ENCODE measurements at regions not wholly inside any gene's neighbourhood (a gene's known extent, or its start where the extent isn't known, plus 50 kb on each side); places are given as distances from the start of the nearest gene placed in this dataset.

DNA sequence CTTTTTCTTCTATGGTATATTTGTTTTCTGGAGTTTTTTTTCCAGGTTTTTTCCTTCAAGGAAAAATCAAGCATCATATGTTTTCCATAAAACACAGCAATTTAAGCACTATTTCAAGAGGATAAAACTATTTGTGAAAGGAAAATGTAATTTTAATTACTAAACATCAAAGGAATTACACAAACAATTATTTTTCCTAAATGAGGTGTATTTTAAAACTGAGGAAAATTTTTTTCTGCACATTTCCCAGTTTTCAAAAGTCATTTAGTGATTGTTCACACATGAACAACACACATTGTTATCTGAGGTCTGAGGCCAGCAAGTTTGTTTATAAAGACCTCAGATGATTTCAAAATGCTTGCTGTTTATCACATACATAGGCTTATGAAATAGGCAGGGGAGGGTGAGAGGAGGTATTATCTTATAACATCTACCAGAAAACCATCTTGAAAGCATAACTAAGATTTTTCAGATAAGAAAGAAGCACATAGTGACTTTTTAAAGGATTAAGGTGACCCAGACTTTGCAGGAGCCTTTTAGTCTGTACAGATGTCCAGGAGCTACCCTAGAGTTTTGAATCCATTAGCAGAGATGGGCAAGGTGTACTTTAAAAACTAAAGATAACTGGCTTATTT is 381.6 kb downstream of the GJA1 start:
- SMC1A ChIA-PET (ENCODE audit: uncharacterized antibody, unreplicated experiment), result interaction anchor here (1.1 kb wide), 1 partner anchor 12 kb away, joined by 4 read pairs; no protein-coding TSS in a partner anchor
- in situ Hi-C loops (cut with MboI) (no loop called here), intact Hi-C loops (cut with micrococcal nuclease; ENCODE audit: unreplicated experiment) (no loop called here)
- no peak for FAIRE-seq
- POLR2A ChIA-PET, result no interaction called here
- H3K9me3 ChIP-seq (replicated peaks; ENCODE audit: control insufficient read depth, insufficient read depth, low read length), result no peaks in the 10 kb centered on the region
- no peaks in the 10 kb centered on the region for H3K27me3 ChIP-seq (replicated peaks in 1 of 2; ENCODE audit: control insufficient read depth in 2 of 2, insufficient read depth in 2 of 2, low read length in 1 of 2)
- no peak for DNase-seq (ENCODE audit: low read depth, low spot score)
- CTCF ChIA-PET, result no interaction called here
- TF ChIP-seq ESRRA (IDR thresholded peaks at IDR 0.05; ENCODE audit: low read length) (no peak), FOS (IDR thresholded peaks at IDR 0.05; ENCODE audit: borderline replicate concordance, extremely low read depth, insufficient read length) (no peak)
- TF ChIP-seq, protein P1, sequence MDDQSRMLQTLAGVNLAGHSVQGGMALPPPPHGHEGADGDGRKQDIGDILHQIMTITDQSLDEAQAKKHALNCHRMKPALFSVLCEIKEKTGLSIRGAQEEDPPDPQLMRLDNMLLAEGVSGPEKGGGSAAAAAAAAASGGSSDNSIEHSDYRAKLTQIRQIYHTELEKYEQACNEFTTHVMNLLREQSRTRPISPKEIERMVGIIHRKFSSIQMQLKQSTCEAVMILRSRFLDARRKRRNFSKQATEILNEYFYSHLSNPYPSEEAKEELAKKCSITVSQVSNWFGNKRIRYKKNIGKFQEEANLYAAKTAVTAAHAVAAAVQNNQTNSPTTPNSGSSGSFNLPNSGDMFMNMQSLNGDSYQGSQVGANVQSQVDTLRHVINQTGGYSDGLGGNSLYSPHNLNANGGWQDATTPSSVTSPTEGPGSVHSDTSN (IDR thresholded peaks at IDR 0.05; ENCODE audit: insufficient replicate concordance, low read depth, low read length), result no peak
- no peak overlapping the region for H3K4me2 ChIP-seq (ENCODE audit: control insufficient read depth, insufficient read depth)
- no peaks in the 10 kb centered on the region for H3K36me3 ChIP-seq (ENCODE audit: control insufficient read depth in 2 of 2, insufficient read depth in 2 of 2, low read length in 1 of 2)
- no peak overlapping the region for H3K4me3 ChIP-seq
- H2AFZ ChIP-seq (ENCODE audit: control insufficient read depth, low read depth, low read length), result no peak overlapping the region
- no peaks in the 10 kb centered on the region for H4K20me1 ChIP-seq (ENCODE audit: control insufficient read depth, insufficient read depth)
- RAD21 ChIA-PET (ENCODE audit: unreplicated experiment), result no interaction called here
- no peak overlapping the region for H3K27ac ChIP-seq (ENCODE audit: control insufficient read depth, insufficient read depth)
- no peaks in the 10 kb centered on the region for H3K4me1 ChIP-seq (ENCODE audit: control insufficient read depth, insufficient read depth, low read length)
- ATAC-seq, result no peak
- no TSS peak for BruUV-seq (replicated peaks)
- no peak overlapping the region for H3K9ac ChIP-seq (ENCODE audit: control insufficient read depth, insufficient read depth, low read length)
- H3K79me2 ChIP-seq (ENCODE audit: control insufficient read depth, insufficient read depth, low read length), result no peaks in the 10 kb centered on the region

DNA sequence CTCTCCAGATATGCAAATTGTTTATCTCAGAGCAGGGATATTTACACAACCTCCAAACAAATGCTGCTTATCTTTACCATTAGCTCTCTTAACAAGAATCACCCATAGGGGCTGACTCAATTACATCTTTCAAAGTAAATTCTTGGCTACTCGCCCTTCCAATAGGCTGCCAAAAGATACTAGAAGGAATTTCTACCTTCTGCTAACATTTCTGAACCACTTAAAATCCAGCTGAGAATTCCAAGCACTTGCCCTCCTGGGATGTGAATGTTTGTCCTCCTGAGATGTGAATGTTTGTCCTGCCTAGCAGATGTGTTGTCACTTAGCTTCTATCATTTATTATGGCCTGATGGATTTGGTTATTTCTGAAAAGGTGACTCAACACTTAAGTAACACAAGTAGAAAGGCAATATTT is 388.0 kb downstream of the GJA1 start:
- in situ Hi-C loops (cut with MboI), result no loop called here
- TF ChIP-seq RCOR1 (conservative IDR thresholded peaks at IDR 0.05; ENCODE audit: low read depth, low read length), result no peak
- TF ChIP-seq MYB (IDR thresholded peaks at IDR 0.05; ENCODE audit: borderline replicate concordance, low read depth, low read length), result no peak
- no peak for TF ChIP-seq SP1 (IDR thresholded peaks at IDR 0.05; ENCODE audit: low read depth, low read length)
- TF ChIP-seq TCF3 (IDR thresholded peaks at IDR 0.05; ENCODE audit: borderline replicate concordance, insufficient read depth, low read depth, low read length), result no peak
- TF ChIP-seq ATF7 (IDR thresholded peaks at IDR 0.05; ENCODE audit: low read depth), result no peak
- no peak for TF ChIP-seq TCF12 (IDR thresholded peaks at IDR 0.05; ENCODE audit: low read depth, low read length)
- TF ChIP-seq ZNF207 (IDR thresholded peaks at IDR 0.05; ENCODE audit: borderline replicate concordance), result no peak
- TF ChIP-seq ZBED1 (IDR thresholded peaks at IDR 0.05; ENCODE audit: borderline replicate concordance), result no peak
- no peak for TF ChIP-seq ZNF622 (IDR thresholded peaks at IDR 0.05)
- no peak for TF ChIP-seq BCL11A (IDR thresholded peaks at IDR 0.05; ENCODE audit: low read depth, low read length)
- TF ChIP-seq DPF2 (IDR thresholded peaks at IDR 0.05), result no peak
- no peak for TF ChIP-seq EED (IDR thresholded peaks at IDR 0.05; ENCODE audit: low read depth)
- TF ChIP-seq CHD1 (IDR thresholded peaks at IDR 0.05; ENCODE audit: low read depth, low read length), result no peak
- no peak for TF ChIP-seq RAD51 (IDR thresholded peaks at IDR 0.05)
- TF ChIP-seq ZNF384 (IDR thresholded peaks at IDR 0.05; ENCODE audit: borderline replicate concordance, low read depth, low read length), result no peak

More for the DNA sequence above, 388.0 kb downstream of the GJA1 start:
- FAIRE-seq (no peak), ATAC-seq (no peak), DNase-seq (ENCODE audit: low read depth, low spot score) (no peak)
- CTCF ChIA-PET, result interaction anchor here (1.2 kb wide), 1 partner anchor 26 kb away, joined by 3 read pairs; no protein-coding TSS in a partner anchor
- Histone ChIP-seq H3K4me2 (ENCODE audit: control insufficient read depth, insufficient read depth) (no peak overlapping the region), H3K9me3 (replicated peaks; ENCODE audit: control insufficient read depth, insufficient read depth, low read length) (no peaks in the 10 kb centered on the region), H2AFZ (ENCODE audit: control insufficient read depth, low read depth, low read length) (no peak overlapping the region), H3K79me2 (ENCODE audit: control insufficient read depth, insufficient read depth, low read length) (no peaks in the 10 kb centered on the region), H3K4me1 (ENCODE audit: control insufficient read depth, insufficient read depth, low read length) (no peaks in the 10 kb centered on the region), H3K27ac (ENCODE audit: control insufficient read depth, insufficient read depth) (no peak overlapping the region), H3K9ac (ENCODE audit: control insufficient read depth, insufficient read depth, low read length) (no peak overlapping the region), H3K27me3 (replicated peaks in 1 of 2; ENCODE audit: control insufficient read depth in 2 of 2, insufficient read depth in 2 of 2, low read length in 1 of 2) (no peaks in the 10 kb centered on the region), H4K20me1 (ENCODE audit: control insufficient read depth, insufficient read depth) (no peaks in the 10 kb centered on the region), H3K36me3 (ENCODE audit: control insufficient read depth in 2 of 2, insufficient read depth in 2 of 2, low read length in 1 of 2) (no peaks in the 10 kb centered on the region), H3K4me3 (no peak overlapping the region)
- 6% methylated on average over 1 of the region's 1 CpG for WGBS (ENCODE audit: insufficient coverage, insufficient replicate concordance, low lambda C conversion rate, missing lambda C conversion rate)
- POLR2A ChIA-PET, result no interaction called here
- RAD21 ChIA-PET (ENCODE audit: unreplicated experiment), result no interaction called here
- SMC1A ChIA-PET (ENCODE audit: uncharacterized antibody, unreplicated experiment), result interaction anchor here (1.6 kb wide), 1 partner anchor 9 kb away, joined by 3 read pairs; no protein-coding TSS in a partner anchor
- BruUV-seq (replicated peaks), result no TSS peak
- intact Hi-C loops (cut with micrococcal nuclease; ENCODE audit: unreplicated experiment), result no loop called here

Data from GM12878 (cell line).